ENCODE measurements at regions not wholly inside any gene's neighbourhood (a gene's known extent, or its start where the extent isn't known, plus 50 kb on each side); places are given as distances from the start of the nearest gene placed in this dataset.

- DNase-seq (ENCODE audit: low spot score): no peak
- Histone ChIP-seq H3K27me3 (ENCODE audit: control insufficient read depth in 3 of 3, insufficient read depth in 3 of 3, low read depth in 1 of 3, low read length in 3 of 3) (no peaks in the 10 kb centered on the region), H3K14ac (ENCODE audit: low read length) (no peak overlapping the region), H3K9me3 (replicated peaks in 1 of 2; ENCODE audit: control insufficient read depth in 2 of 2, insufficient read depth in 1 of 2, low read depth in 1 of 2, low read length in 2 of 2) (no peaks in the 10 kb centered on the region), H3K79me1 (ENCODE audit: low read depth, low read length) (no peaks in the 10 kb centered on the region), H4K91ac (ENCODE audit: low read depth, low read length, poor library complexity) (no peak overlapping the region), H3K36me3 (replicated peaks in 1 of 2; ENCODE audit: control insufficient read depth in 2 of 2, insufficient read depth in 2 of 2, low read length in 2 of 2) (peaks cover 0 to 2% of the 10 kb centered on the region in 2 donors), H2AK5ac (ENCODE audit: low read depth, low read length) (no peak overlapping the region), H2BK120ac (ENCODE audit: low read depth, low read length) (no peak overlapping the region), H2AFZ (ENCODE audit: low read length) (no peak overlapping the region), H4K8ac (ENCODE audit: low read depth, low read length) (no peak overlapping the region), H3K4me1 (ENCODE audit: control insufficient read depth in 2 of 2, insufficient read depth in 1 of 2, low read depth in 1 of 2, low read length in 2 of 2) (no peaks in the 10 kb centered on the region), H3K4me3 (ENCODE audit: low read length in 2 of 2) (no peak overlapping the region), H3K18ac (ENCODE audit: low read length) (no peak overlapping the region), H3K23ac (ENCODE audit: low read depth, low read length, poor library complexity) (no peak overlapping the region), H3K27ac (replicated peaks; ENCODE audit: low read length) (no peak overlapping the region), H3K9ac (ENCODE audit: low read depth, low read length, poor library complexity) (no peak overlapping the region), H2BK12ac (ENCODE audit: low read length) (no peak overlapping the region), H3K4ac (ENCODE audit: low read length) (no peak overlapping the region), H2BK15ac (ENCODE audit: low read length) (no peak overlapping the region), H3K4me2 (ENCODE audit: insufficient read depth, low read length, poor library complexity, severe bottlenecking) (no peak overlapping the region), H2BK5ac (ENCODE audit: low read length) (no peak overlapping the region)
- WGBS, 2 donors (ENCODE audit: extremely low coverage in 2 of 2, insufficient read length in 2 of 2, insufficient replicate concordance in 1 of 2): no CpG with 5 or more reads among the region's 3 CpGs
These were observed 53.5 kb downstream of the PAGE2 start for GRCh38 chrX:55142206-55142918.

- Histone ChIP-seq H3K27ac (replicated peaks; ENCODE audit: low read length) (no peak overlapping the region), H2BK15ac (ENCODE audit: low read length) (no peak overlapping the region), H3K4me1 (ENCODE audit: control insufficient read depth in 2 of 2, insufficient read depth in 1 of 2, low read depth in 1 of 2, low read length in 2 of 2) (no peaks in the 10 kb centered on the region)
These were observed 54.1 kb downstream of the PAGE2 start for GRCh38 chrX:55142919-55143310.

GRCh38 chrX:55143621-55144020, 54.8 kb downstream of the PAGE2 start:
- Histone ChIP-seq H3K4ac (ENCODE audit: low read length) (no peak overlapping the region), H3K9me3 (replicated peaks in 1 of 2; ENCODE audit: control insufficient read depth in 2 of 2, insufficient read depth in 1 of 2, low read depth in 1 of 2, low read length in 2 of 2) (no peaks in the 10 kb centered on the region), H3K27ac (replicated peaks; ENCODE audit: low read length) (no peak overlapping the region), H3K36me3 (replicated peaks in 1 of 2; ENCODE audit: control insufficient read depth in 2 of 2, insufficient read depth in 2 of 2, low read length in 2 of 2) (peaks cover 0 to 2% of the 10 kb centered on the region in 2 donors), H3K4me2 (ENCODE audit: insufficient read depth, low read length, poor library complexity, severe bottlenecking) (no peak overlapping the region), H2AFZ (ENCODE audit: low read length) (no peak overlapping the region), H3K18ac (ENCODE audit: low read length) (no peak overlapping the region), H3K23ac (ENCODE audit: low read depth, low read length, poor library complexity) (no peak overlapping the region), H3K79me1 (ENCODE audit: low read depth, low read length) (no peaks in the 10 kb centered on the region), H2BK12ac (ENCODE audit: low read length) (no peak overlapping the region), H2AK5ac (ENCODE audit: low read depth, low read length) (no peak overlapping the region), H2BK15ac (ENCODE audit: low read length) (no peak overlapping the region), H3K4me1 (ENCODE audit: control insufficient read depth in 2 of 2, insufficient read depth in 1 of 2, low read depth in 1 of 2, low read length in 2 of 2) (no peaks in the 10 kb centered on the region), H2BK5ac (ENCODE audit: low read length) (no peak overlapping the region), H3K27me3 (ENCODE audit: control insufficient read depth in 3 of 3, insufficient read depth in 3 of 3, low read depth in 1 of 3, low read length in 3 of 3) (no peaks in the 10 kb centered on the region), H3K9ac (ENCODE audit: low read depth, low read length, poor library complexity) (no peak overlapping the region), H4K91ac (ENCODE audit: low read depth, low read length, poor library complexity) (no peak overlapping the region), H3K4me3 (ENCODE audit: low read length in 2 of 2) (no peak overlapping the region), H2BK120ac (ENCODE audit: low read depth, low read length) (no peak overlapping the region), H3K14ac (ENCODE audit: low read length) (no peak overlapping the region), H4K8ac (ENCODE audit: low read depth, low read length) (no peak overlapping the region)
- no CpG with 5 or more reads among the region's 2 CpGs for WGBS, 2 donors (ENCODE audit: extremely low coverage in 2 of 2, insufficient read length in 2 of 2, insufficient replicate concordance in 1 of 2)
- DNase-seq (ENCODE audit: low spot score): no peak

More at GRCh38 chrX:55142919-55143310, 54.1 kb downstream of the PAGE2 start:
- no CpG with 5 or more reads among the region's 6 CpGs for whole genome bisulfite sequencing, 2 donors (ENCODE audit: extremely low coverage in 2 of 2, insufficient read length in 2 of 2, insufficient replicate concordance in 1 of 2)
- H3K27me3 ChIP-seq (ENCODE audit: control insufficient read depth in 3 of 3, insufficient read depth in 3 of 3, low read depth in 1 of 3, low read length in 3 of 3): no peaks in the 10 kb centered on the region
- no peak overlapping the region for H2BK120ac ChIP-seq (ENCODE audit: low read depth, low read length)
- no peaks in the 10 kb centered on the region for H3K79me1 ChIP-seq (ENCODE audit: low read depth, low read length)
- DNase-seq (ENCODE audit: low spot score): no peak
- H3K36me3 ChIP-seq (replicated peaks in 1 of 2; ENCODE audit: control insufficient read depth in 2 of 2, insufficient read depth in 2 of 2, low read length in 2 of 2): peaks cover 0 to 2% of the 10 kb centered on the region in 2 donors
- H3K4me3 ChIP-seq (ENCODE audit: low read length in 2 of 2): no peak overlapping the region
- no peak overlapping the region for H3K18ac ChIP-seq (ENCODE audit: low read length)
- no peak overlapping the region for H2AK5ac ChIP-seq (ENCODE audit: low read depth, low read length)
- no peak overlapping the region for H3K4ac ChIP-seq (ENCODE audit: low read length)
- H3K9ac ChIP-seq (ENCODE audit: low read depth, low read length, poor library complexity): no peak overlapping the region
- no peak overlapping the region for H3K14ac ChIP-seq (ENCODE audit: low read length)
- H4K8ac ChIP-seq (ENCODE audit: low read depth, low read length): no peak overlapping the region
- H2BK5ac ChIP-seq (ENCODE audit: low read length): no peak overlapping the region
- H3K9me3 ChIP-seq (replicated peaks in 1 of 2; ENCODE audit: control insufficient read depth in 2 of 2, insufficient read depth in 1 of 2, low read depth in 1 of 2, low read length in 2 of 2): no peaks in the 10 kb centered on the region
- no peak overlapping the region for H3K23ac ChIP-seq (ENCODE audit: low read depth, low read length, poor library complexity)
- H3K4me2 ChIP-seq (ENCODE audit: insufficient read depth, low read length, poor library complexity, severe bottlenecking): no peak overlapping the region
- H4K91ac ChIP-seq (ENCODE audit: low read depth, low read length, poor library complexity): no peak overlapping the region
- no peak overlapping the region for H2AFZ ChIP-seq (ENCODE audit: low read length)
- no peak overlapping the region for H2BK12ac ChIP-seq (ENCODE audit: low read length)

- DNase-seq (ENCODE audit: low spot score): no peak
- no peaks in the 10 kb centered on the region for H3K79me1 ChIP-seq (ENCODE audit: low read depth, low read length)
- H2AK5ac ChIP-seq (ENCODE audit: low read depth, low read length): no peak overlapping the region
- peaks cover 0 to 2% of the 10 kb centered on the region in 2 donors for H3K36me3 ChIP-seq (replicated peaks in 1 of 2; ENCODE audit: control insufficient read depth in 2 of 2, insufficient read depth in 2 of 2, low read length in 2 of 2)
- WGBS, 2 donors (ENCODE audit: extremely low coverage in 2 of 2, insufficient read length in 2 of 2, insufficient replicate concordance in 1 of 2): no CpG with 5 or more reads among the region's 2 CpGs
- H3K9ac ChIP-seq (ENCODE audit: low read depth, low read length, poor library complexity): no peak overlapping the region
- no peak overlapping the region for H4K8ac ChIP-seq (ENCODE audit: low read depth, low read length)
- H2BK12ac ChIP-seq (ENCODE audit: low read length): no peak overlapping the region
- H3K4ac ChIP-seq (ENCODE audit: low read length): no peak overlapping the region
- no peak overlapping the region for H3K14ac ChIP-seq (ENCODE audit: low read length)
- no peak overlapping the region for H2BK120ac ChIP-seq (ENCODE audit: low read depth, low read length)
- no peak overlapping the region for H3K27ac ChIP-seq (replicated peaks; ENCODE audit: low read length)
- H3K9me3 ChIP-seq (replicated peaks in 1 of 2; ENCODE audit: control insufficient read depth in 2 of 2, insufficient read depth in 1 of 2, low read depth in 1 of 2, low read length in 2 of 2): no peaks in the 10 kb centered on the region
- H2BK5ac ChIP-seq (ENCODE audit: low read length): no peak overlapping the region
- no peaks in the 10 kb centered on the region for H3K4me1 ChIP-seq (ENCODE audit: control insufficient read depth in 2 of 2, insufficient read depth in 1 of 2, low read depth in 1 of 2, low read length in 2 of 2)
- no peak overlapping the region for H3K18ac ChIP-seq (ENCODE audit: low read length)
- H3K27me3 ChIP-seq (ENCODE audit: control insufficient read depth in 3 of 3, insufficient read depth in 3 of 3, low read depth in 1 of 3, low read length in 3 of 3): no peaks in the 10 kb centered on the region
- H3K23ac ChIP-seq (ENCODE audit: low read depth, low read length, poor library complexity): no peak overlapping the region
- no peak overlapping the region for H2AFZ ChIP-seq (ENCODE audit: low read length)
- no peak overlapping the region for H2BK15ac ChIP-seq (ENCODE audit: low read length)
- no peak overlapping the region for H4K91ac ChIP-seq (ENCODE audit: low read depth, low read length, poor library complexity)
- H3K4me3 ChIP-seq (ENCODE audit: low read length in 2 of 2): no peak overlapping the region
- no peak overlapping the region for H3K4me2 ChIP-seq (ENCODE audit: insufficient read depth, low read length, poor library complexity, severe bottlenecking)
These were observed 55.9 kb downstream of the PAGE2 start for GRCh38 chrX:55144697-55145096.
